Panc1 (cell line): ENCODE measurements at regions not wholly inside any gene's neighbourhood (a gene's known extent, or its start where the extent isn't known, plus 50 kb on each side); places are given as distances from the start of the nearest gene placed in this dataset.

Source experiments
- ATAC-seq: fragments of 200-7000 bp; cut with Tn5 transposase; 2 replicates; pipeline ENCODE4 v1.9.1; 2020; ENCODE audit warnings: mild to moderate bottlenecking, moderate library complexity
- BruUV-seq: library from RNA; stranded (reverse); fragments of 400-500 nt; replicated peaks from 2 replicates; lab custom pipeline; 2021; lab: Mats Ljungman, UMichigan
- CTCF ChIA-PET: fragments of 300-600 bp; sonication (Branson Sonifier 250); formaldehyde crosslinking; loops from one replicate; lab custom pipeline; 2022; ENCODE audit warnings: antibody characterized with exemption; lab: Charles Lee
- POLR2A ChIA-PET: fragments of 300-600 bp; sonication (Branson Sonifier 250); formaldehyde crosslinking; loops from one replicate; lab custom pipeline; 2022; ENCODE audit warnings: antibody characterized with exemption; lab: Charles Lee
- DNase-seq: peaks from one replicate; pipeline ENCODE4 v3.0.0-alpha.2; 2010; ENCODE audit warnings: low read depth, low spot score
- H3K27ac ChIP-seq: 2 replicates; pipeline ENCODE4 v1.5.1; 2011; ENCODE audit warnings: mild to moderate bottlenecking, low read length, inconsistent platforms
- H3K27me3 ChIP-seq: fragments of 200-500 bp; sonication (Bioruptor generic); 2 replicates; pipeline ENCODE4 v1.6.0; 2014; ENCODE audit warnings: low read length, inconsistent platforms; ENCODE audit not compliant: control insufficient read depth, insufficient read depth
- H3K36me3 ChIP-seq: fragments of 200-500 bp; sonication (Bioruptor generic); 2 replicates; pipeline ENCODE4 v1.5.1; 2014; ENCODE audit warnings: inconsistent platforms, mild to moderate bottlenecking, low read length, moderate library complexity; ENCODE audit not compliant: control insufficient read depth, insufficient read depth
- H3K4me1 ChIP-seq: 2 replicates; pipeline ENCODE4 v1.5.1; 2011; ENCODE audit warnings: inconsistent platforms, mild to moderate bottlenecking, low read length, moderate library complexity; ENCODE audit not compliant: control insufficient read depth, insufficient read depth
- H3K4me3 ChIP-seq, 2 experiments: 2 replicates each; pipeline ENCODE4 v1.5.1; 2011 to 2012; ENCODE audit warnings: low read depth in 2 of 2, low read length in 2 of 2, mild to moderate bottlenecking in 2 of 2, inconsistent platforms in 1 of 2, moderate library complexity in 1 of 2
- H3K9me3 ChIP-seq: fragments of 200-500 bp; sonication (Bioruptor generic); 2 replicates; pipeline ENCODE4 v1.5.1; 2014; ENCODE audit warnings: low read depth, mild to moderate bottlenecking, inconsistent platforms, low read length, moderate library complexity; ENCODE audit not compliant: control insufficient read depth, insufficient read depth
- CTCF ChIP-seq: fragments of 450-650 bp; IDR thresholded peaks from 2 replicates; pipeline ENCODE4 v1.5.1; 2017; ENCODE audit warnings: mild to moderate bottlenecking
- POLR2AphosphoS5 ChIP-seq: IDR thresholded peaks from 2 replicates; pipeline ENCODE4 v1.6.1; 2012; ENCODE audit warnings: mild to moderate bottlenecking, low read depth, low read length, moderate library complexity
- REST ChIP-seq, 2 experiments: IDR thresholded peaks; 2 replicates each; pipeline ENCODE4 v1.6.1; 2011 to 2012; ENCODE audit warnings: low read depth in 2 of 2, control low read depth in 1 of 2, low read length in 1 of 2, mild to moderate bottlenecking in 1 of 2, moderate library complexity in 1 of 2; ENCODE audit not compliant: insufficient read depth in 1 of 2
- SIN3A ChIP-seq: IDR thresholded peaks from 2 replicates; pipeline ENCODE4 v1.6.1; 2012; ENCODE audit warnings: low read depth, mild to moderate bottlenecking, low read length, moderate library complexity, borderline replicate concordance; ENCODE audit not compliant: insufficient read depth
- TCF7L2 ChIP-seq: IDR thresholded peaks from 2 replicates; pipeline ENCODE4 v1.6.1; 2011; ENCODE audit warnings: mild to moderate bottlenecking, low read depth, low read length, inconsistent platforms
- in situ Hi-C: cut with HindIII; loops from 2 replicates; pipeline ENCODE4 v1.10.0; 2016; ENCODE audit warnings: low sequenced_read_pairs, low pct_unique_long_range_greater_than_20kb
- intact Hi-C: fragments of 100-400 bp; cut with micrococcal nuclease; formaldehyde crosslinking; loops from one replicate; pipeline ENCODE4 v1.10.0; 2022; ENCODE audit not compliant: unreplicated experiment

GRCh38 chr1:83065952-83066727 lies 932.8 kb downstream of the TTLL7 start:
- no peak for TF ChIP-seq SIN3A
- no peak for TF ChIP-seq TCF7L2
- no peak for TF ChIP-seq CTCF
- no peak for TF ChIP-seq POLR2AphosphoS5
- CTCF ChIA-PET = no interaction called here
- H3K4me1 ChIP-seq = no peaks in the 10 kb centered on the region
- in situ Hi-C loops = no loop called here
- no peak for ATAC-seq
- H3K36me3 ChIP-seq = no peaks in the 10 kb centered on the region
- no peaks in the 10 kb centered on the region for H3K27me3 ChIP-seq
- no TSS peak for BruUV-seq
- no peak for DNase-seq
- H3K4me3 ChIP-seq = no peak overlapping the region
- intact Hi-C loops = no loop called here
- no peak overlapping the region for H3K27ac ChIP-seq
- H3K9me3 ChIP-seq = no peaks in the 10 kb centered on the region
- POLR2A ChIA-PET = no interaction called here

GRCh38 chr1:83064589-83065242 lies 934.2 kb downstream of the TTLL7 start:
- Histone ChIP-seq H3K4me3 (peak overlapping the region; percentile 7 to 23), H3K27ac (no peak overlapping the region), H3K27me3 (no peaks in the 10 kb centered on the region), H3K9me3 (no peaks in the 10 kb centered on the region), H3K4me1 (no peaks in the 10 kb centered on the region), H3K36me3 (no peaks in the 10 kb centered on the region)
- no TSS peak for BruUV-seq
- DNase-seq = no peak
- POLR2A ChIA-PET = no interaction called here
- in situ Hi-C loops = no loop called here
- intact Hi-C loops = no loop called here
- peak; percentile 45; the same call in 1 of the 2 replicates for ATAC-seq
- TF ChIP-seq CTCF (no peak), POLR2AphosphoS5 (no peak), TCF7L2 (no peak)
- CTCF ChIA-PET = no interaction called here

GRCh38 chr1:83060651-83061390 lies 938.1 kb downstream of the TTLL7 start:
- intact Hi-C loops (no loop called here), in situ Hi-C loops (no loop called here)
- Histone ChIP-seq H3K27ac (no peak overlapping the region), H3K36me3 (no peaks in the 10 kb centered on the region), H3K9me3 (0 out of 2 replicates have a peak, but pooled peaks cover 2% of the 10 kb centered on the region), H3K27me3 (no peaks in the 10 kb centered on the region), H3K4me1 (no peaks in the 10 kb centered on the region), H3K4me3 (no peak overlapping the region)
- ChIA-PET CTCF (no interaction called here), POLR2A (no interaction called here)
- DNase-seq = no peak
- BruUV-seq = no TSS peak
- no peak for TF ChIP-seq CTCF
- TF ChIP-seq SIN3A = no peak
- no peak for TF ChIP-seq REST (IDR thresholded peaks at IDR 0.05; ENCODE audit: insufficient read depth in 1 of 2, low read depth in 2 of 2, low read length in 1 of 2)
- TF ChIP-seq POLR2AphosphoS5 = no peak
- TF ChIP-seq TCF7L2 = no peak
- no peak for ATAC-seq
